Thymus (tissue), 11 donors: ENCODE measurements at regions not wholly inside any gene's neighbourhood (a gene's known extent, or its start where the extent isn't known, plus 50 kb on each side); places are given as distances from the start of the nearest gene placed in this dataset.

ENCODE experiments used
- DNase-seq, 9 donors: peaks; one replicate each; pipeline ENCODE4 v3.0.0-alpha.2; 2013; ENCODE audit warnings: low spot score in 9 of 9, low read depth in 6 of 9, missing footprints in 1 of 9
- H3K27ac ChIP-seq, 2 donors: one replicate each; pipeline ENCODE4 v1.5.1; 2013; ENCODE audit warnings: control low read depth in 1 of 2, low read depth in 1 of 2, low read length in 1 of 2, mild to moderate bottlenecking in 1 of 2, moderate library complexity in 1 of 2
- H3K27me3 ChIP-seq, 2 donors: one replicate each; pipeline ENCODE4 v1.5.1; 2013; ENCODE audit warnings: low read length in 1 of 2; ENCODE audit not compliant: control insufficient read depth in 2 of 2, insufficient read depth in 1 of 2
- H3K36me3 ChIP-seq, 2 donors: one replicate each; pipeline ENCODE4 v1.5.1; 2013; ENCODE audit warnings: low read length in 1 of 2, mild to moderate bottlenecking in 1 of 2, moderate library complexity in 1 of 2; ENCODE audit not compliant: control insufficient read depth in 2 of 2, insufficient read depth in 2 of 2
- H3K4me1 ChIP-seq, 2 donors: one replicate each; pipeline ENCODE4 v1.5.1; 2013; ENCODE audit warnings: low read length in 2 of 2; ENCODE audit not compliant: control insufficient read depth in 2 of 2, insufficient read depth in 2 of 2
- H3K4me3 ChIP-seq, 2 donors: one replicate each; pipeline ENCODE4 v1.5.1; 2013; ENCODE audit warnings: low read length in 2 of 2, control low read depth in 1 of 2, mild to moderate bottlenecking in 1 of 2
- H3K9me3 ChIP-seq, 2 donors: one replicate each; pipeline ENCODE4 v1.5.1; 2013; ENCODE audit warnings: low read length in 1 of 2, mild to moderate bottlenecking in 1 of 2; ENCODE audit not compliant: control insufficient read depth in 2 of 2, insufficient read depth in 1 of 2
- WGBS: extraction: QIAGEN DNeasy Blood & Tissue Kit; methylation state at CpG from one replicate; pipeline ENCODE4 v1.1.7; 2013; 5-methylcytosine and 5-hydroxymethylcytosine counted together
- donor health status: healthy.

GRCh38 chr2:56444339-56444738 is 260.5 kb downstream of the CCDC85A start:
- Histone ChIP-seq H3K4me1 (no peaks in the 10 kb centered on the region), H3K27me3 (no peaks in the 10 kb centered on the region), H3K9me3 (peaks cover 0 to 5% of the 10 kb centered on the region in 2 donors), H3K36me3 (no peaks in the 10 kb centered on the region), H3K27ac (no peak overlapping the region), H3K4me3 (no peak overlapping the region)
- DNase-seq, result no peak
- WGBS, result 87% methylated on average over 4 of the region's 4 CpGs

DNA sequence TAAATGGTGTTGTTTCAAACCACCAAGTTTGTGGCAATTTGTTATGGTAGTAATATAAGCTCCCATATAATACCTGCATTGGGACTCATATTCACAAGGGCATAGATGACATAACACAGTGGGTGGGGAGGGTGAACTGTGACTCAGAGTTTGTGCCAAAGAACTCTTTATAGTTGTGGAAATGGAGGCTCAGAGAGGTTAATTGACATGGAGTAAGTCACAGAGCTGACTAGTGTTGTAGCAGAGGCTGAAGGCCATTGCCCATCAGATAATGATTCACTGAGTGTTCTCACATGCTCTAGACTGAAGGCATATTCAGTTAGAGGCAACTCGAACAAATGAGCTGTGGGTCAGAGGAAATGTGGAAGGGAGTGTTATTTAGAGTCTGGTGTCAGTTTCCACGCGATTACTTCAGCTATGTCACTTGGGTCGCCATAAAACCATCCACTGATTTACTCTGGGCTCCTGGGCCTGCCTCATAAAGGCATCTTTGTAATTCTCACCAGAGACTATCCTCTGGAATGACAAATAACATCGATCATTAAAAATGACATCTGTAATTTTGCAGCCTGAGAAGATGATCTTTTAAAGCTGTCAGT is 264.7 kb downstream of the CCDC85A start:
- no peaks in the 10 kb centered on the region for H3K36me3 ChIP-seq
- WGBS, result 60% methylated on average over 5 of the region's 5 CpGs
- no peak for DNase-seq
- no peaks in the 10 kb centered on the region for H3K27me3 ChIP-seq
- no peaks in the 10 kb centered on the region for H3K9me3 ChIP-seq
- no peak overlapping the region for H3K4me3 ChIP-seq
- H3K4me1 ChIP-seq, result no peaks in the 10 kb centered on the region
- no peak overlapping the region for H3K27ac ChIP-seq

DNA sequence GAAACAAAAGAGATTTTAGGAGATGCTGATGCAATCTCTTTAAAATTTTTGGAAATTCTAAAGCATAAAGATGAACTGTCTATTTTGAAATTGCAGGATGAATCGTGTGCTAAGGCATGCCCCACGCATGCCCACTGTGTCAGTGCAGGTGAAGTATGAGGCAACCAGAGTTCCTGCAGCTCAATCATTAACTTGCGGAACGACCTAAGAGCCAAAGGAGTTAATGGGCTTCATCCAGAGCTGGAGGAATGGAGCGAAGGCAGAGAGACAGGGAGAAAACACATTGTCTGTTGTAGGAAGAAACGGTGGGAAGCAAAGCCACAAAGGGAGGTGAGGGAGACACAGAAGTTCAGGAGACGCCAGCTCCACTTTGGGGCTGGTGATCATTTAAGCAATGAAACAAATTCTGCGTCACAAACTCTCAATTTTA is 265.2 kb downstream of the CCDC85A start:
- Histone ChIP-seq H3K27ac (no peak overlapping the region), H3K9me3 (no peaks in the 10 kb centered on the region), H3K4me1 (no peaks in the 10 kb centered on the region), H3K27me3 (no peaks in the 10 kb centered on the region), H3K4me3 (no peak overlapping the region), H3K36me3 (no peaks in the 10 kb centered on the region)
- 55% methylated on average over 8 of the region's 8 CpGs for WGBS
- DNase-seq, result no peak

DNA sequence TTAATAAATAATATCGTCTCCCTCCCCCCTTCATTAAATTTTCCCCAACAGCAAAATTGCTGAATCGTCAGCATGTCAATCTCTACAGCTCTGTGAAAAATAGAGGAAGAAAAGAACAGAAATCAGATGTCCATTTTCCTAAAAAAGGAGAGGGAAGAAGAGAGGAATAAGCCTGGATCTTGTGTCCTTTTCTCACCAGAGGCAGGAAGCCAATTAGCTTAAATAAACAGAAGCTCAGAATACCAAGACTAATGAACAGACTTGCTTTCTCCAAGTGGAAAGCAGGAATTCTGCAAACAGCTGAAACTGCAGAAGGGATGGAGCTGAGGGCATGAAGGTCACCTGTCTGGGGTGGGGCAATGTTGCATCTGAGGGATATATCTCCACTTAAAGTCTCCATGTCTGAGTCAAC is 265.7 kb downstream of the CCDC85A start:
- no peak for DNase-seq
- Histone ChIP-seq H3K4me3 (no peak overlapping the region), H3K36me3 (no peaks in the 10 kb centered on the region), H3K27me3 (no peaks in the 10 kb centered on the region), H3K4me1 (no peaks in the 10 kb centered on the region), H3K27ac (no peak overlapping the region), H3K9me3 (no peaks in the 10 kb centered on the region)
- WGBS, result 66% methylated on average over 2 of the region's 2 CpGs

DNA sequence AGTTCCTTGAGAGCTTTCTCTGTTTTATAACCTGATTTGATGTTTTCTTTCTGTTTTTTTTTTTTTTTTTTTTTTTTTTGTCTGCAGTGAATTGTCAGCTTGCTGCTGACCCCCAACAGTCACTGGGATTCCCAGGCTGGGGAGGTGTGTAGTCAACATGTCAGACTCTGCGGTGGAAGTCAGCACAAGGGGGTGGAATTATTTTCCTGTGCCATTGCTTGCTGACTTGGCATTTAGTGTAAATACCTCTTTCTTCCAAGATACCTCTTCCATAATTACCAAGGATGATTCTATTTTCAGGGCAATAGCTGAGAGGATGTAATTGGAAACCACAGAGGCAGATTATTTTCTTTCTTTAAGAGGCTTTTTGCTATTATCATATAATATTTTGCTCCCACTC is 266.3 kb downstream of the CCDC85A start:
- no peaks in the 10 kb centered on the region for H3K27me3 ChIP-seq
- no peaks in the 10 kb centered on the region for H3K9me3 ChIP-seq
- H3K4me1 ChIP-seq, result no peaks in the 10 kb centered on the region
- H3K4me3 ChIP-seq, result no peak overlapping the region
- H3K27ac ChIP-seq, result no peak overlapping the region
- DNase-seq, result no peak
- H3K36me3 ChIP-seq, result no peaks in the 10 kb centered on the region
- 76% methylated on average over 1 of the region's 1 CpG for WGBS

GRCh38 chr2:56450772-56451171 is 267.0 kb downstream of the CCDC85A start:
- H3K4me3 ChIP-seq, result no peak overlapping the region
- H3K27me3 ChIP-seq, result no peaks in the 10 kb centered on the region
- no peaks in the 10 kb centered on the region for H3K36me3 ChIP-seq
- no peak overlapping the region for H3K27ac ChIP-seq
- no peak for DNase-seq
- no peaks in the 10 kb centered on the region for H3K4me1 ChIP-seq
- H3K9me3 ChIP-seq, result no peaks in the 10 kb centered on the region

DNA sequence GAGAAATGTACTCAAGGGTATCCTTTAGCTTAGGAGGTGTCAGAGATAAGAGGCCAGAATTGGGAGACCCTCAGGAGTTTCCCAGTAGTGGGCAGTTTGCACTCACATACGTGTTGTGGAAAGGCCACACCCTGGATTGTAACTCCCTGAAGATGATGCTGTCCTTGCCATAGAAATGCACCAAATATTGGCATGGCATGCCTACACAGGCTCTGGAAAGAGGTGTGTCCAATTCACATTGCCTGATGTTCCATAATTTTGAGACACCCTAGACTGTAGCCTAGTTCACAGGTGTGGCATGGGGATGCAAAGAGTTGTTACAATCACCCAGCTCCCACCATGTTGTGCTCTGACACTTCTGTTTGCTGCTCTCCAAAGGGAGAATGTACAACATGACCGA is 271.9 kb downstream of the CCDC85A start:
- H3K27me3 ChIP-seq, result no peaks in the 10 kb centered on the region
- no peaks in the 10 kb centered on the region for H3K36me3 ChIP-seq
- no peaks in the 10 kb centered on the region for H3K9me3 ChIP-seq
- no peak overlapping the region for H3K27ac ChIP-seq
- no peak for DNase-seq
- H3K4me3 ChIP-seq, result no peak overlapping the region
- no peaks in the 10 kb centered on the region for H3K4me1 ChIP-seq
- WGBS, result 94% methylated on average over 2 of the region's 2 CpGs

- Histone ChIP-seq H3K9me3 (peaks cover 0 to 2% of the 10 kb centered on the region in 2 donors), H3K4me3 (no peak overlapping the region), H3K27me3 (no peaks in the 10 kb centered on the region), H3K4me1 (no peaks in the 10 kb centered on the region), H3K36me3 (no peaks in the 10 kb centered on the region), H3K27ac (no peak overlapping the region)
- WGBS, result 93% methylated on average over 1 of the region's 1 CpG
- no peak for DNase-seq
Observed at GRCh38 chr2:56456791-56457190, 273.0 kb downstream of the CCDC85A start.

GRCh38 chr2:56460508-56460907 is 276.7 kb downstream of the CCDC85A start:
- Histone ChIP-seq H3K27ac (no peak overlapping the region), H3K36me3 (no peaks in the 10 kb centered on the region), H3K4me1 (no peaks in the 10 kb centered on the region), H3K9me3 (peaks cover 0 to 15% of the 10 kb centered on the region in 2 donors), H3K4me3 (no peak overlapping the region), H3K27me3 (no peaks in the 10 kb centered on the region)
- DNase-seq, result no peak
- WGBS, result 45% methylated on average over 1 of the region's 1 CpG

DNA sequence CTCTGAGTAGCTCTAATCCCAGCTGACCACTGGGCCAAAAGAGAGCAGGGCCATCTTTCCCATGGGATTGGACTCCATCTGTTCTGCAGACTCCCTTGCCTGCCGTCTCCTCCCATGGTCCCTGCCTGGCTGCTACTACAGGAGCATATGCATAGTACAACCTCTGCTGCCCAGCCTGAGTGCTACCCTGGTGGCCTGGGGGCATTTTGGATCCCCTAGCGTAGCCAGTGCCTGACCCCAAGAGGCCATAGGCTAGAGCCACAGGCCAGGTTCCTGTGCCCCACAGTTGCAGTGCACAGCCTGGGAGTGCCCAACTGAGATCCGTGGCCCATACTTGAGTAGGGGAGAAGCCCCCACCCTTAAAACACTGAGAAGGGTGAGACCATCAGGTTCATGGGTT is 280.3 kb downstream of the CCDC85A start:
- Histone ChIP-seq H3K27ac (no peak overlapping the region), H3K4me1 (no peaks in the 10 kb centered on the region), H3K27me3 (no peaks in the 10 kb centered on the region), H3K36me3 (no peaks in the 10 kb centered on the region), H3K9me3 (peaks cover 0 to 15% of the 10 kb centered on the region in 2 donors), H3K4me3 (no peak overlapping the region)
- DNase-seq, result no peak
- 92% methylated on average over 3 of the region's 3 CpGs for WGBS
